Activated CD4-positive, alpha-beta memory T cell treated with anti-CD3 and anti-CD28 coated beads, Interleukin-2, amount 10 ng/mL, durations not matched to agents 7 days and 5 days (primary cell): ENCODE measurements at regions not wholly inside any gene's neighbourhood (a gene's known extent, or its start where the extent isn't known, plus 50 kb on each side); places are given as distances from the start of the nearest gene placed in this dataset.

Experiments
- CTCF ChIA-PET: fragments of 350-600 bp; sonication (Branson Sonifier 250); formaldehyde crosslinking; loops from one replicate; lab custom pipeline; 2021; ENCODE audit warnings: antibody characterized with exemption, inconsistent platforms; lab: Charles Lee
- POLR2A ChIA-PET: fragments of 350-600 bp; sonication (Branson Sonifier 250); formaldehyde crosslinking; loops from one replicate; lab custom pipeline; 2021; ENCODE audit warnings: antibody characterized with exemption; lab: Charles Lee
- DNase-seq: peaks from one replicate; pipeline ENCODE4 v3.0.0-alpha.2; 2020
- H3K27ac Mint-ChIP-seq: one replicate; pipeline ENCODE4 v1.8.0; 2021; ENCODE audit warnings: mild to moderate bottlenecking, mixed read lengths
- H3K27me3 Mint-ChIP-seq: one replicate; pipeline ENCODE4 v1.8.0; 2021; ENCODE audit warnings: mixed read lengths
- H3K36me3 Mint-ChIP-seq: one replicate; pipeline ENCODE4 v1.8.0; 2021; ENCODE audit warnings: low read depth, mixed read lengths
- H3K4me1 Mint-ChIP-seq: one replicate; pipeline ENCODE4 v1.8.0; 2021; ENCODE audit warnings: mixed read lengths
- H3K4me3 Mint-ChIP-seq: one replicate; pipeline ENCODE4 v1.8.0; 2021; ENCODE audit warnings: mild to moderate bottlenecking, mixed read lengths
- H3K9me3 Mint-ChIP-seq: one replicate; pipeline ENCODE4 v1.8.0; 2021; ENCODE audit warnings: mixed read lengths

DNA sequence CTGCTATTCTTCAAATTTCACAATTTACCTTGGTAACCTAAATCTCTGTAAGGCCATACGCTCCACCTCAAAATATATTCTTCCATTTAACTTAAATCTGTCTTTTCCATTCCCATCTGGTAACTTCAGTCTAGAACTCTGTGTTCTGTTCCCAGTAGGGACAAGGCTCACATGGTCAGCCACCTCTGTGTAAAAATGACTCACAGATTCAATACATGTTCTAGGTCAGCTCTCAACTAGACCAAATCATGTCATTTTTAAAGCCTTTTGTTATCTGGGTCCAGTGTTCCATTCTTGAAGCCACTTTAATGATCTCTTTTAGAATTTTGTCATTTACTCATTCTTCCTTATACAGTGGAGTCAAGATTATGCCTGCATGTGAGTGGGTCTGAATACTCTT lies 315.6 kb upstream of the CITED2 start:
- Mint-ChIP-seq H3K36me3 (no peaks in the 10 kb centered on the region), H3K27ac (no peak overlapping the region), H3K4me3 (no peak overlapping the region), H3K27me3 (peaks cover 3% of the 10 kb centered on the region), H3K9me3 (no peaks in the 10 kb centered on the region), H3K4me1 (peaks cover 2% of the 10 kb centered on the region)
- no peak for DNase-seq
- ChIA-PET POLR2A (no interaction called here), CTCF (no interaction called here)

DNA sequence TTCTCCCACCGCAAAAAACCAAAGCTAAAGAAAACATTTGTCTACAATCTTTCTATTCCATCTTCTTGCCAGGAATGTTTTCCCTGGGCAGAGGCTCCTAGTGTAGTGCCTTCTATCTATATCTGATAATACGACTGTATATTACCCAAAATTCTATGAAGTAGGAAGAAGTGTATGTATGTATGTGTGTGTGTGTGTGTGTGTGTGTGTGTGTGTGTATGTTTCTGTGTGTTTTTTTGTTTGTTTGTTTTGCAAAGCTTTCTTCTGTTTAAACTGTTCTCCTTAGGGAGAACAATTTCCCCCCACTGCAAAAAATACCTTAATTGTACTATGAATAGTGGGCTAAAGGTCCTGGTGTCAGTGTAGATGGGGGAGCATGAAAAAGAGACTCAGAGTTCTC lies 312.6 kb upstream of the CITED2 start:
- no peaks in the 10 kb centered on the region for H3K27me3 Mint-ChIP-seq
- no peak overlapping the region for H3K4me3 Mint-ChIP-seq
- H3K36me3 Mint-ChIP-seq = no peaks in the 10 kb centered on the region
- ChIA-PET CTCF (no interaction called here), POLR2A (no interaction called here)
- no peak for DNase-seq
- H3K4me1 Mint-ChIP-seq = peaks cover 2% of the 10 kb centered on the region
- no peak overlapping the region for H3K27ac Mint-ChIP-seq
- H3K9me3 Mint-ChIP-seq = no peaks in the 10 kb centered on the region

DNA sequence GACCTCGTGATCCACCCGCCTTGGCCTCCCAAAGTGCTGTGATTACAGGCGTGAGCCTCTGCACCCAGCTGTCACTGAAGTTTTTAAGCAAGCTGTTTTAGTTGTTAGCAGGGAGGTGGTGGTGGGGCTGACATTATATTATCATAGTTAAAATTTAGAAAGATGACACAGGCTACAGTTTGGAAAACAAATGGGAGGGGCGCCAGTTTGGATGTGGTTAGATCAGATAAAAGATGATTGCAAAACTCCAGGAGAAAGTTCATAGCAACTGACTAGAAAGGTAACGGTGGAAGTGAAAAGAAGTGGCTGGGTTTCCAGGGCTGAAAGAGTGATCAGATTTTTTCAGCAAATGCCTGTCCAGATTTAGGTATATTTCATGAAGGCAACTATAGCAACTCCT lies 311.9 kb upstream of the CITED2 start:
- no peak for DNase-seq
- Mint-ChIP-seq H3K27ac (no peak overlapping the region), H3K36me3 (no peaks in the 10 kb centered on the region), H3K4me1 (peaks cover 2% of the 10 kb centered on the region), H3K27me3 (no peaks in the 10 kb centered on the region), H3K9me3 (no peaks in the 10 kb centered on the region), H3K4me3 (no peak overlapping the region)
- ChIA-PET CTCF (no interaction called here), POLR2A (no interaction called here)

GRCh38 chr6:139685009-139685408 lies 310.6 kb upstream of the CITED2 start:
- H3K4me3 Mint-ChIP-seq = no peak overlapping the region
- POLR2A ChIA-PET = no interaction called here
- peaks cover 1% of the 10 kb centered on the region for H3K4me1 Mint-ChIP-seq
- no peak for DNase-seq
- no peak overlapping the region for H3K27ac Mint-ChIP-seq
- CTCF ChIA-PET = no interaction called here
- no peaks in the 10 kb centered on the region for H3K27me3 Mint-ChIP-seq
- no peaks in the 10 kb centered on the region for H3K9me3 Mint-ChIP-seq
- H3K36me3 Mint-ChIP-seq = no peaks in the 10 kb centered on the region

DNA sequence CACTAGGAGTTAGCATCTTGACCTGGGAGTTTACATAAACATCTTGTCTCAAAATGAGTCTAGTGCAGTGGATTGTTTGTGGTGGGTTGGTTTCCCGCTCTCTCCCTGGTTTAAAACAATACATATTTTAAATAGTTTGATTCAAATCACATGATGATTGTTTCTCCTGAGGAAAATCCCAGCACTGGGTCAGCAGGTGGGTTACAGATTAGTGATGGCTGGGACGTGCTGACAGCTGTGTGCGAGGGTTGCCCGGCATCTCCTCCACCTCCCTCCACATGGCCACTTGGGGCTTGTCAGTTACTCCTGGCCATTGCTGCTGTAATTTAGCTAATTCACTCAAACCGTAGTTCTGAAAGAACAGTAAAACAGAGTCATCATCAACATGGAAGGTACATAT lies 306.4 kb upstream of the CITED2 start:
- POLR2A ChIA-PET = no interaction called here
- Mint-ChIP-seq H3K4me3 (no peak overlapping the region), H3K36me3 (no peaks in the 10 kb centered on the region), H3K27ac (no peak overlapping the region), H3K27me3 (no peaks in the 10 kb centered on the region), H3K4me1 (no peaks in the 10 kb centered on the region), H3K9me3 (no peaks in the 10 kb centered on the region)
- CTCF ChIA-PET = no interaction called here
- no peak for DNase-seq

- Mint-ChIP-seq H3K4me3 (no peak overlapping the region), H3K27ac (no peak overlapping the region), H3K36me3 (no peaks in the 10 kb centered on the region), H3K27me3 (no peaks in the 10 kb centered on the region), H3K4me1 (no peaks in the 10 kb centered on the region), H3K9me3 (no peaks in the 10 kb centered on the region)
- no peak for DNase-seq
- ChIA-PET POLR2A (no interaction called here), CTCF (no interaction called here)
Measured at GRCh38 chr6:139679516-139680179, 305.2 kb upstream of the CITED2 start.

DNA sequence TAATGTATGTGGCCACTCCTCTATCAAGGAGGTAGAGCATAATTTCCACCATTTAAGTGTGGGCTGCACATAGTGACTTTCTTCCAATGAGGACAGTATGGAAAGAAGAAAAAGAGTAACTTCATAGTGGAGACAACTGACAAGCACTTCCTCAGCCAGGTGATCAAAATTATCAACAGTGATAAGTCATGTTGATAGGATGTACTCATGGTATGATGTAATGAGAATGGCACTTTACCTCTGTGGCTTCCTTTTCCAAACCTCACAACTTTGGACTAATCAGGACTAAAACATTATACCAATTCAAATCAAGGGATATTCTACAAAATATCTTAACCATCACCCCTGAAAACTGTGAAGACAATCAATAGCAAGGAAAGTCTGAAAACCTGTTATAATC lies 302.3 kb upstream of the CITED2 start:
- H3K36me3 Mint-ChIP-seq = no peaks in the 10 kb centered on the region
- no peak for DNase-seq
- ChIA-PET POLR2A (no interaction called here), CTCF (no interaction called here)
- no peak overlapping the region for H3K4me3 Mint-ChIP-seq
- no peaks in the 10 kb centered on the region for H3K4me1 Mint-ChIP-seq
- H3K27ac Mint-ChIP-seq = no peak overlapping the region
- no peaks in the 10 kb centered on the region for H3K9me3 Mint-ChIP-seq
- no peaks in the 10 kb centered on the region for H3K27me3 Mint-ChIP-seq

DNA sequence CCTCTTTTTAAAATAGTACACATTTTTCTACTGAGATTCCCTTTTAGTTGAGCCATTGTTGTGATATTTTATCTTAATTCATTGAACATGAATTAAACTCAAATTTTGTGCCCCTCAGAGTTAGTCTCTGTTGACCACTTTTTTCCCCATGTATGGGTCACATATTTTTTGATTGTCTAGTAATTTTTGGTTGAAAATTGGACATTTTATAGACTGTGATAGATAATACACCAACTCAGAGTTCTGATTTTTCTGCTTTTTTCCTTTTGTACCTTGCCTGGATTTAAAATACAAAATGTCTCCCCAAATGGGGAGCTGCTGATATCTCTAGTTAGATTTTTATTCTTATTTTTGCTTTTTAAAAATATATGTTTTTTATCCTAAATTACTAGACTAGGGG lies 291.8 kb upstream of the CITED2 start:
- H3K27me3 Mint-ChIP-seq = no peaks in the 10 kb centered on the region
- peaks cover 3% of the 10 kb centered on the region for H3K9me3 Mint-ChIP-seq
- no peaks in the 10 kb centered on the region for H3K4me1 Mint-ChIP-seq
- H3K4me3 Mint-ChIP-seq = no peak overlapping the region
- ChIA-PET CTCF (no interaction called here), POLR2A (no interaction called here)
- H3K27ac Mint-ChIP-seq = no peak overlapping the region
- no peak for DNase-seq
- H3K36me3 Mint-ChIP-seq = peaks cover 3% of the 10 kb centered on the region

DNA sequence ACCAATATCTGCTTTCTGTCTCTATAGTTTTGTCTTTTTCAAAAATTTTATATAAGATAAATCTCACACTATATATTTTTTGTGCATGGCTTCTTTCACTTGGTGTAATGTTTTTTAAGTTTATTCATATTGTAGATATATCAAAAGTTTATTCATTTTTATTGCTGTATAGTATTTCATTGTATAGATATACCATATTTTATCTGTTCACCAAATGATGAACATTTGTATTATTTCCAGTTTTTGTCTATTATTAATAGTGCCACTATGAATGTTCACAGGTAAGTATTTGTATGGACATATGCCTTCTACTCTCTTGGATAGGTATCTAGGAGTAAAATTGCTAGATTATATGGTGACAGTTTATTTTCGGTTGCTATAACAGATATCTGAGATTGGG lies 289.5 kb upstream of the CITED2 start:
- no peak for DNase-seq
- Mint-ChIP-seq H3K27ac (no peak overlapping the region), H3K4me3 (no peak overlapping the region), H3K27me3 (no peaks in the 10 kb centered on the region), H3K36me3 (peaks cover 3% of the 10 kb centered on the region), H3K4me1 (no peaks in the 10 kb centered on the region), H3K9me3 (peaks cover 3% of the 10 kb centered on the region)
- ChIA-PET CTCF (no interaction called here), POLR2A (no interaction called here)

- Mint-ChIP-seq H3K9me3 (no peaks in the 10 kb centered on the region), H3K27me3 (no peaks in the 10 kb centered on the region), H3K4me3 (no peak overlapping the region), H3K36me3 (no peaks in the 10 kb centered on the region), H3K4me1 (no peaks in the 10 kb centered on the region), H3K27ac (no peak overlapping the region)
- no peak for DNase-seq
- ChIA-PET CTCF (no interaction called here), POLR2A (no interaction called here)
Measured at GRCh38 chr6:139659711-139660110, 285.3 kb upstream of the CITED2 start.

DNA sequence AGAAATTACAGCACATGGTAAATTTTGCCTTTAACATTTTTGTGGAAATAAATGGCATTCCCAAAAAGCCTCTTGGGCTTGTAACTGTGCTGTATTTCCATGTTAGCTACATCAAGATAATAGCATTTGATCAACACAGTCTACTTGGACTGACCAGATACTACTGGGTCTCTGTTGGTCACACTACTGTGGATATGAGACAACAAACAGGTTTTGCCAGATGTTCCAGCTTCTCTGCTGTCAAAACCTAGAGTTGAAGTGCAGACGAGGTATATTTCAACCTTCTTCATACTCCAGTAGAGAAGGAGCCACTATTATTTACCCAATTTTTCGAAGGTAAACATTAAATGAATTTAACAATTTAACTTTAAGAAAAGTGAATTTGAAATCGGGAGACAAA lies 284.7 kb upstream of the CITED2 start:
- DNase-seq = no peak
- Mint-ChIP-seq H3K4me1 (no peaks in the 10 kb centered on the region), H3K27ac (no peak overlapping the region), H3K4me3 (no peak overlapping the region), H3K36me3 (no peaks in the 10 kb centered on the region), H3K27me3 (no peaks in the 10 kb centered on the region), H3K9me3 (no peaks in the 10 kb centered on the region)
- ChIA-PET CTCF (no interaction called here), POLR2A (no interaction called here)

GRCh38 chr6:139657119-139657518 lies 282.7 kb upstream of the CITED2 start:
- CTCF ChIA-PET = interaction anchor here (0.9 kb wide), 1 partner anchor 287 kb away, joined by 3 read pairs; no protein-coding TSS in a partner anchor
- Mint-ChIP-seq H3K4me3 (no peak overlapping the region), H3K27ac (no peak overlapping the region), H3K36me3 (no peaks in the 10 kb centered on the region), H3K27me3 (no peaks in the 10 kb centered on the region), H3K4me1 (no peaks in the 10 kb centered on the region), H3K9me3 (no peaks in the 10 kb centered on the region)
- POLR2A ChIA-PET = no interaction called here
- DNase-seq = no peak

DNA sequence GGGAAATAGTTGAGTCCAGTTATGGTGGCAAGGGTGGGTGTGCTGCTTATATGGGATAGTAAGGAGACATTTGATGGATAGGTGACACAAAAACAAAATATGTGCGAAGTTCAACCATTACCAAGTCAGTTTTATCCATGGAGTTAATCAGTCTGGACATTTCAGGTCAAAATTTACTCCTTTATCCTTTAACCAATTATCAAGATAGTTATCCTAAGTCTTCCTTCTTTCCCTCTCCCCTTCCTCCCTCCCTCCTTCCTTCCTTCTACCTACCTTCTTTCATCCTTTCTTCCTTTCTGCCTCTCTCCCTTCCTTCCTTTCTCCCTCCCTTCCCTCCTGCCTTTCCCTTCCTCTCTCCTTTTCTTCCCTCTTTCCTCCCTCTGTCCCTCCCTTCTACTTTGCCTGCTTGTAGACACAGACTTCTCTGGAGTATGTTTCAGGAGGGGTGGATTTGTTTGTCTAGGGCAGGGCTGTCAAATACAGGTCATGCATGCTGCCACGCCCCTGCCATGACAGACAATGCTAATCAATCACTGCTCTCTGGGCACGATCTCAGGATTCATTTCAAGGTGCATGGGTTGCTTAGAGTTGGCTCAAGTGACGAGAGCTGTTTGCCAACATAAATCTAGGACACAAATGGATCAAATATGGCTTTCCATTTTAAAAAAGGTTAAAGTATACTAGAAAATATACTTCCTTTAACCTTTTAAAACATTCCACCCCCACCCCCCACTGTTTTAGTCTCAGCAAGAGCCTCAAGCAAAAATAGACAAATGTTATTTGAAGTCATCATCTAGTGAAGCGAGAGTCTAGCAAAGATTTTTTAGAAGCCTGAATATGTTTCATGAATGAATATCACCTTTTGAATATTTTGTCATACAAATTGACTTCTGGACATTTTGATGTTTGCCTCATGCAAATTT lies 281.6 kb upstream of the CITED2 start:
- no peak overlapping the region for H3K4me3 Mint-ChIP-seq
- CTCF ChIA-PET = interaction anchor here (0.8 kb wide), 1 partner anchor 12 kb away, joined by 3 read pairs; no protein-coding TSS in a partner anchor
- no peaks in the 10 kb centered on the region for H3K4me1 Mint-ChIP-seq

More for the DNA sequence above, 281.6 kb upstream of the CITED2 start:
- POLR2A ChIA-PET = no interaction called here
- DNase-seq = no peak
- Mint-ChIP-seq H3K27me3 (no peaks in the 10 kb centered on the region), H3K36me3 (no peaks in the 10 kb centered on the region), H3K9me3 (no peaks in the 10 kb centered on the region), H3K27ac (no peak overlapping the region)
